HG02938 (cell line): ENCODE measurements at regions not wholly inside any gene's neighbourhood (a gene's known extent, or its start where the extent isn't known, plus 50 kb on each side); places are given as distances from the start of the nearest gene placed in this dataset.
"Not testable (repeated sequence)": the region's sequence is repeated elsewhere in the genome, so short reads cannot be mapped to it uniquely, and the experiment has no call there.

Experiments used
- ATAC-seq: cut with Tn5 transposase; IDR thresholded peaks from one replicate; pipeline ENCODE4 v1.9.1; 2021; ENCODE audit warnings: mild to moderate bottlenecking, moderate library complexity; ENCODE audit not compliant: unreplicated experiment

GRCh38 chr12:83793616-83794015 lies 1106.9 kb downstream of the TMTC2 start:
- ATAC-seq, result no peak

GRCh38 chr12:83784298-83784890 lies 1097.7 kb downstream of the TMTC2 start:
- ATAC-seq, result no peak

- ATAC-seq, result no peak
Observed at GRCh38 chr12:83779526-83779925, 1092.8 kb downstream of the TMTC2 start.

DNA sequence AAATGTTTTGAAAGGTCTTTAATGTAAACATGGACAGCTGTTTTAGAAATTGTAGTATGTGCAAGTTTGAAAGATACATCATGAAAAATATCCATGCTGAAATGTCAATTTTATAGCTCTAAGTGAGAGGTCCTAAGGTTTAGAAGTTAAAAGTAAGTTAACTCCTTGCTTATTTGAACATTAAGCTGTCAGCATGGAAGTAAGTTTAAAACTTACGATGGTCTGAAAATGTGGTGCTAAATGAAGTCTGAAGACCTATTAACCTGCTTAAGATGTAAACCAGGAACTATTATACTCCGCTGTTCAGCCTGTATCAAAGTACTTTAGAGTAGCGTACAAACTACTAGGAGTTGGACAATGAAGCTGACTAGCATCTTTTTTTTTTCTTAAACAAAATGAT lies 1082.4 kb downstream of the TMTC2 start:
- ATAC-seq, result no peak

DNA sequence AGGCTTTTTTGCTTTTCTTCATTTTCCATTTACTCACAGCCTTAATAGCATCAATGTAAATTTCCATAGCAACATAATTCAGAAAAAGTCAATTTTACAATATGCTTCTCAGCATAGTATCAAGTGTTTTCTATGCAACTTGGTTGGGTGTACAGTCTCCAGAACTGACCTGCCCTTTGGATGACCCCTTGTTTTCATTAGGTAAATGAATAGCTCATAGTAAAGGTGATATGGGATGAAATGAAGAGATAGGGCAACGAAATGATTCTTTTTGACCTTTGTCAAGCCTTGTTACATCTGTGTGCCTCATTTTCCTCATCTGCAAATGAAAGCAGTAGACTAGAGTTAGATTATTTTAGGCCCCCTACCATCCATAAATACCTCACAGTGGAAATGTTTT lies 1081.0 kb downstream of the TMTC2 start:
- ATAC-seq, result no peak

- no peak for ATAC-seq
Observed at GRCh38 chr12:83763425-83763824, 1076.7 kb downstream of the TMTC2 start.

GRCh38 chr12:83759906-83760305 lies 1073.2 kb downstream of the TMTC2 start:
- ATAC-seq, result no peak

GRCh38 chr12:83758888-83759631 lies 1072.4 kb downstream of the TMTC2 start:
- no peak for ATAC-seq

DNA sequence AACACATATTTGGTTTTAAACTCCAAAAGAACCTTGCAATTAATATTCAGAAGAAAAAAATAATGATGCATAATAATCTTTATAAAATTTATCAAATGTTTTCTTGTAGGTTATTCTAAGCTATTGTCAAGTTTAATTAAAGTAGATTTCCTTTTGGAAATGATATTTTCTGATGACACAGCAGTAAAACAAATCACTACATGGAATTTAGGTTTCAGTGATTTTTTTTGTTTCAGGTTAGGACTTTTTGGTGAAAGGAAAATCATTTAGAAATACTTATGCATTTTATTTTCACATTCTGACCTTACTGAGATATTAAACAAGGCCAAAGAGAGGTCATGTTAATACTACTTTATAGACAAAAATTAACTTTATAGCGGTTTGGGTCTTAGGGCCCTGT lies 1067.2 kb downstream of the TMTC2 start:
- ATAC-seq, result no peak

- no peak for ATAC-seq
Observed at GRCh38 chr12:83753205-83753604, 1066.5 kb downstream of the TMTC2 start.

DNA sequence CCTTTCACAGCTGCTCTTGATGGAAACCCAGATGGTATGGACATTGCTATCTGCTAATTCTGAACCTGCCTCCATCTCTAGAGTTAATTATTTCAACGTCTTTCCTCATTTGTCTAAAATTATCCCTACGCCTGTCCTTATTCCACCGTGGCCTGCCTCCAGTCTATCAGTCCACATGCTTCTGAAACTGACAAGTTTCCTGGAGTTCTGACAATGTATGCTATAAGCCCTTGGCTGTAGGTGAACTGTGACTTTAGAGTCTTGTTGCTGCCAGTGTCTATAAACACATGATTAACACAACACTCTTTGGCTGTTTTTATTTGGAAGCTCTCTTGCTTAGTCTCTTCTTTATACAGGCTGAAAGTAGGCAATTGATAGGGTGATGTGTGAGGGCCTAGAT lies 1052.9 kb downstream of the TMTC2 start:
- no peak for ATAC-seq

- ATAC-seq, result no peak
Observed at GRCh38 chr12:83710851-83711250, 1024.1 kb downstream of the TMTC2 start.

- no peak for ATAC-seq
Observed at GRCh38 chr12:83709899-83710298, 1023.2 kb downstream of the TMTC2 start.

DNA sequence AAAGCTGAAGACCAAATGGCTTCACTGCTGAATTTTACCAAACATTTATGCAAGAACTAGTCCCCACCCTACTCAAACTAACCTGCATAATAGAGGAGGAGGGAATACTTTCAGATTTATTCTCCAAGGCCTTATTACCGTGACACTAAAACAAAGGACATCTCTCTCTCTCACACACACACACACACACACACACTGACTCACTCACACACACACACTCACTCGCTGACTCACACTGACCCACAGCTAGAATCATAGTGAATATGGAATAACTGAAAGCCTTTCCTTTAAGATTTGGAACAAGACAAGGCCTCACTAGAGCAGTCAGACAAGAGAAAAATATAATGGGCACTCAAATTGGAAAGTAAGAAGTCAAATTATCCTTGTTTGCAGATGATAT lies 1014.1 kb downstream of the TMTC2 start:
- ATAC-seq, result no peak

DNA sequence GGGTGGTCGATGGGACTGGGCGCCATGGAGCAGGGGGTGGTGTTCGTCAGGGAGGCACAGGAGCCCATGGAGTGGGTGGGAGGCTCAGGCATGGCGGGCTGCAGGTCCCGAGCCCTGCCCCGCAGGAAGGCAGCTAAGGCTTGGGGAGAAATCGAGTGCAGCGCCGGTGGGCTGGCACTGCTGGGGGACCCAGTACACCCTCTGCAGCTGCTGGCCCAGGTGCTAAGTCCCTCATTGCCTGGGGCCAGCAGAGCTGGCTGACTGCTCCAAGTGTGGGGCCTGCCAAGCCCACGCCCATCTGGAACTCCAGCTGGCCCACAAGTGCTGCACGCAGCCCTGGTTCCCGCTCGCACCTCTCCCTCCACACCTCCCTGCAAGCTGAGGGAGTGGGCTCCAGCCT lies 1009.6 kb downstream of the TMTC2 start:
- ATAC-seq, result not testable (repeated sequence)

DNA sequence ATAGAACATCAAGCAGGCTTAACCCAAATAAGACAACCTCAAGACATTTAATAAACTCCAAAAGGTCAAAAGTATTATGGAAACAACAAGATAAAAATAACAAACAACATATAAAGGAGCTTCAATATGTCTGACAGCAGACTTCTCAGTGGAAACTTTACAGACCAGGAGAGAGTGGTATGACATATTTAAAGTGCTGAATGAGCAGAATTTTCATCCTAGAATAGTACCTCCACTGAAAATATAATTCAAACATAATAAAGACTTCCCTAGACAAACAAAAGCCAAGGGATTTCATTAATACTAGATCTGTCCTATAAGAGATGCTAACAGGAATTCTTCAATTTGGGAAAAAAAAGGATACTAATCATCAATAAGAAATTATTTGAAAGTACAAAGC lies 1005.0 kb downstream of the TMTC2 start:
- ATAC-seq, result no peak

- no peak for ATAC-seq
Observed at GRCh38 chr12:83690465-83690864, 1003.8 kb downstream of the TMTC2 start.

DNA sequence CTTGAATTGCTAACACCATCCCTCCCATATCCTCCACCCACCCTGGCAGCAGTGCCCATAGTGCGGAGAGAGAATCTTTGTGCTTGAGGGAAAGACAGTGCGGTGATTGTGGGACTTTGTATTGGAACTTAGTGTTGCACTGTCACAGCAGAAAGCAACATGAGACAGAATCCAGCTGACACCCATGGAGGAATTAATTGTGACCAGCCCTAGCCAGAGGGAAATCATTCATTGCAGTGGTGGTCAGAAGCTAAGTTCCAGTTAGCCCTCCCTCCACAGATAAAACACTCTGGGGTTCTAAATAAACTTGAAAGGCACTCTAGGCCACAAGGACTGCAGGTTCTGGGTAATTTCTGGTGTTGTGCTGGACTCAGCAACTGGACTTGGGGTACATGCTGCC lies 1002.6 kb downstream of the TMTC2 start:
- ATAC-seq, result no peak

- ATAC-seq, result no peak
Observed at GRCh38 chr12:83676781-83677295, 990.1 kb downstream of the TMTC2 start.

DNA sequence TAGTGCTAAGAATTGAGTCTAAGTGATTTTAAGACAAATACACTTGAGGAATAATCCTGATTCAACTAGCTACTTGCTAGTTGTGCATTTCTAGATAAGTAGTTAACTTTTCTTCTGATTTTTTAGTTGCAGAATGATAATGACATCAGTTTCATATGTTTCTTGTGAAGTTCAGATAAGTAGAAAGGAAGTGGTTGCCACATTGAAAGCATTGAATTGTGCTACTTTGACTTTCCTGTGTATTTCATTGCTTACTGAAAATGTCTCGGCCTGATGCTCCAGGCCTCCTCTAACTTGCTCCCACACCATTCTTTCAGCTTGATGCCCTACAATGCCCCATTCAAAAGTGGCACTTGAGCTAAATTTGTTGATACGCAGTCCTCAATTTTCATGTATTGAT lies 980.0 kb downstream of the TMTC2 start:
- no peak for ATAC-seq

DNA sequence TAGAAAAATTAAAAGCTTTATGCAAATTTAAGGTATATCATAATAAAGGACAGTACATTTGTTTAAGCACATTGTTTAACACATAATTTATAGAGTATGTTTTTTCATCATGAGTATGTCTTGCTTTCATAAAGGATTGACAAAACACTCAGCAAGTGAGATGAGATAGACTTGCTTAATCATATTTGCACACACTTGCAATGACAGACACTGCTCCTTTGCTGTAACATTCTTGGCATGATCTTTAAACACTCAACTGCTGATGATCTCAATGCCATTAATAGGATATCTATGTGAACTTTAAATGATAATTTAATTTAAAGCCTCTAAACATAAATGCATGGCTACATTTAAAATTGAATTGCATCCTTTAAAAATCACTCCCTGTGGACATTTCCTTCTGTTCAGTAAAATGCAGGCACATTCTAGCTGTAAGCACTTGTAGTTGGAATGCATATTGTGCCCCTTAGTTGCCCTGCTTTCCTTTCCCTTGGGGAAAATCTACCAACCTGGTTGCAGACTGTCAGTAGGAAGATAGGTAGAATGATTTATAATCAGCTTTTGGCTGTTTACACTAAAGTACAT lies 979.0 kb downstream of the TMTC2 start:
- no peak for ATAC-seq

GRCh38 chr12:83664650-83665049 lies 977.9 kb downstream of the TMTC2 start:
- ATAC-seq, result no peak
